DND-41 (cell line): ENCODE measurements at regions not wholly inside any gene's neighbourhood (a gene's known extent, or its start where the extent isn't known, plus 50 kb on each side); places are given as distances from the start of the nearest gene placed in this dataset.

ENCODE experiments used
- CTCF ChIP-seq: IDR thresholded peaks from 2 replicates; pipeline ENCODE4 v1.5.1; 2012; ENCODE audit warnings: borderline replicate concordance, low read length, moderate library complexity, mild to moderate bottlenecking; ENCODE audit not compliant: poor library complexity, severe bottlenecking; ENCODE audit errors: extremely low read depth
- EZH2 ChIP-seq: IDR thresholded peaks from 3 replicates; pipeline ENCODE4 v1.6.1; 2012; ENCODE audit warnings: borderline replicate concordance, low read depth, mild to moderate bottlenecking, moderate library complexity, low read length, inconsistent platforms; ENCODE audit not compliant: severe bottlenecking

GRCh38 chr3:127366383-127366782 lies 78.5 kb upstream of the PRR20G start:
- TF ChIP-seq CTCF, result no peak
- no peak for TF ChIP-seq EZH2
